Lower lobe of right lung (tissue), 2 donors: ENCODE measurements at regions not wholly inside any gene's neighbourhood (a gene's known extent, or its start where the extent isn't known, plus 50 kb on each side); places are given as distances from the start of the nearest gene placed in this dataset.

ENCODE experiments used
- ATAC-seq, 2 donors: fragments of 200-7000 bp; cut with Tn5 transposase; one replicate each; pipeline ENCODE4 v1.9.1; 2020 to 2022; ENCODE audit warnings: mild to moderate bottlenecking in 2 of 2, moderate library complexity in 2 of 2
- DNase-seq: peaks from one replicate; pipeline ENCODE4 v3.0.0-alpha.2; 2020
- H3K27ac ChIP-seq: fragments of 200-600 bp; one replicate; pipeline ENCODE4 v1.8.0; 2022
- H3K27me3 ChIP-seq: fragments of 200-600 bp; one replicate; pipeline ENCODE4 v1.8.0; 2022; ENCODE audit warnings: low read depth
- H3K36me3 ChIP-seq: fragments of 200-600 bp; one replicate; pipeline ENCODE4 v1.8.0; 2022; ENCODE audit warnings: mild to moderate bottlenecking
- H3K4me1 ChIP-seq: fragments of 200-600 bp; one replicate; pipeline ENCODE4 v1.8.0; 2022
- H3K4me3 ChIP-seq: fragments of 200-600 bp; one replicate; pipeline ENCODE4 v1.8.0; 2022; ENCODE audit warnings: mild to moderate bottlenecking
- H3K9me3 ChIP-seq: fragments of 200-600 bp; one replicate; pipeline ENCODE4 v1.8.0; 2022
- CTCF ChIP-seq: fragments of 200-600 bp; IDR thresholded peaks from one replicate; pipeline ENCODE4 v1.8.0; 2022; ENCODE audit warnings: antibody characterized with exemption, mild to moderate bottlenecking
- intact Hi-C: fragments of 100-400 bp; cut with DNase I; formaldehyde crosslinking; loops from one replicate; pipeline ENCODE4 v1.11.0; 2022
- donor health status: DM: no; HTN: yes; CAD: no; lungs with severe emphysema.

DNA sequence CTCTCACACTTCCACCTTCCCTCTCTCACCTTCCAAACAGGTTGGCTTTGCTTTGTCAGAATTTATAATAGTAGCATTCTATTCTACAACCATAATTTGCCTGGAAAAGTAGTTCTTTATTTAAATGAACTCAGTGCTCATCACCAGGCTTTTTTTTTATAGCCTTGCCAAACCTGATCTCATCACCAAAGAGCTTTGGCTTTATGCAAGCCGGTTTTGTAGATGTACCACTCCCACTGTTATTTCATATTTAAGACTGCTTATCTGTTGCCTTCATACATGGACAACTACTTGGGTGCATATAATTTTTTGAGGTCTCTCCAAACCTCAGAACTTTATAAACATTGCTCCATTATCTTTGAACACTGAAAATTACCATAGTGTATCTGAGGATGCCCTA is 246.1 kb upstream of the PPP2R3A start:
- Histone ChIP-seq H3K9me3 (no peaks in the 10 kb centered on the region), H3K27me3 (no peaks in the 10 kb centered on the region), H3K36me3 (no peaks in the 10 kb centered on the region), H3K4me1 (no peaks in the 10 kb centered on the region), H3K27ac (no peak overlapping the region), H3K4me3 (no peak overlapping the region)
- no peak for DNase-seq
- no peak for TF ChIP-seq CTCF
- ATAC-seq, result no peak
- intact Hi-C loops, result no loop called here

DNA sequence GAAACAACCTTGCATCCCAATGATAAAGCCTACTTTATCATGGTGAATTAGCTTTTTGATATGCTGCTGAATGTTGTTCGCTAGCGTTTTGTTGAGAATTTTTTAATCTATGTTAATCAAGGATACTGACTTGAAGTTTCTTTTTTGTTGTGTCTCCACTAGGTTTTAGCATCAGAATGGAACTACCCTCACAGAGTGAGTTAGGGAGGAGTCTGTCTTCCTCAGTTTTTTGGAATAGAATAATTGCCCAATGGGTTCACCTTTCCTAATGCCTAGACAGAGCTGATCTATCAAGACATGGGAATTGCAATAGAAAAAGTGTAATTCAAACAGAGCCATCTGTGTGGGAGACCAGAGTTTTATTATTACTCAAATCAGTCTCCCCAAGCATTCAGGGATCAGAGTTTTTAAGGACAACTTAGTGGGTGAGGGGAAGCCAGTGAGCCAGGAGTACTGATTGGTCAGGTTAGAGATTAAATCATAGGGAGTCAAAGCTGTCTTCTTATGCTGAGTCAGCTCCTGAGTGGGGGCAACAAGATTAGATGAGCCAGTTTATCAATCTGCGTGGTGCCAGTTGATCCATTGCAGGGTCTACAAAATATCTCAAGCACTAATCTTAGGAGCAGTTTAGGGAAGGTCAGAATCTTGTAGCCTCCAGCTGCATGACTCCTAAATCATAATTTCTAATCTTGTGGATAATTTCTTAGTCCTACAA is 237.4 kb upstream of the PPP2R3A start:
- Histone ChIP-seq H3K9me3 (peaks cover 17% of the 10 kb centered on the region), H3K27me3 (no peaks in the 10 kb centered on the region), H3K27ac (no peak overlapping the region), H3K4me3 (no peak overlapping the region), H3K4me1 (no peaks in the 10 kb centered on the region), H3K36me3 (no peaks in the 10 kb centered on the region)
- DNase-seq, result no peak
- no peak for TF ChIP-seq CTCF
- no peak for ATAC-seq
- intact Hi-C loops, result no loop called here

GRCh38 chr3:135731546-135731945 is 234.0 kb upstream of the PPP2R3A start:
- intact Hi-C loops, result no loop called here
- ATAC-seq, result no peak
- DNase-seq, result no peak
- H3K4me1 ChIP-seq, result no peaks in the 10 kb centered on the region
- TF ChIP-seq CTCF, result no peak
- no peaks in the 10 kb centered on the region for H3K36me3 ChIP-seq
- no peak overlapping the region for H3K27ac ChIP-seq
- H3K4me3 ChIP-seq, result no peak overlapping the region
- peaks cover 13% of the 10 kb centered on the region for H3K9me3 ChIP-seq
- H3K27me3 ChIP-seq, result no peaks in the 10 kb centered on the region

DNA sequence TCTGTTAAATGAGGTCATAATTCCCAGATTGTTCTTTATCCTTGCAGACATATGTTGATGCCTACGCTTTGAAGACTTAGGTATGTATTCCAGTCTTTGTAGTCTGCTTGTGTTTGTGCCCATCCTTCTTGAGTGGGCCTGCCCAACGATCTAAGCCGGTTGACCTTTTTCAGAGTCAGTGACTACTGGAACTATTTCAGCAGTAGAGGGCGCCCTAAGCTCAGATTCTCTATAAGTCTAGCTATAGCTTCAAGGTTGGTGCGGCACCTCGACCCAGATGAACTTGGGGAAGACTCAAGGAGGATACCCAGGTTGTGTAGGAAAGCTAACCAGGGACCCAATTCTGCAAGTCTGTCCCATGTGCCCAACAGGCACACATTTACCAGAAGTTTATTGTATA is 228.8 kb upstream of the PPP2R3A start:
- no peak overlapping the region for H3K4me3 ChIP-seq
- ATAC-seq (no peak), DNase-seq (no peak)
- no peaks in the 10 kb centered on the region for H3K4me1 ChIP-seq
- H3K9me3 ChIP-seq, result peaks cover 10% of the 10 kb centered on the region
- intact Hi-C loops, result no loop called here
- no peak for TF ChIP-seq CTCF
- no peaks in the 10 kb centered on the region for H3K27me3 ChIP-seq
- H3K27ac ChIP-seq, result no peak overlapping the region
- no peaks in the 10 kb centered on the region for H3K36me3 ChIP-seq

GRCh38 chr3:135739779-135740178 is 225.7 kb upstream of the PPP2R3A start:
- intact Hi-C loops, result no loop called here
- no peaks in the 10 kb centered on the region for H3K36me3 ChIP-seq
- DNase-seq (no peak), ATAC-seq (no peak)
- peaks cover 10% of the 10 kb centered on the region for H3K9me3 ChIP-seq
- no peak overlapping the region for H3K27ac ChIP-seq
- H3K4me1 ChIP-seq, result no peaks in the 10 kb centered on the region
- no peak overlapping the region for H3K4me3 ChIP-seq
- no peaks in the 10 kb centered on the region for H3K27me3 ChIP-seq
- TF ChIP-seq CTCF, result no peak
